Colonic mucosa (tissue), 4 donors: ENCODE measurements at regions not wholly inside any gene's neighbourhood (a gene's known extent, or its start where the extent isn't known, plus 50 kb on each side); places are given as distances from the start of the nearest gene placed in this dataset.

Experiments
- DNase-seq: peaks from one replicate; pipeline ENCODE4 v3.0.0-alpha.2; 2020
- H3K27ac ChIP-seq: fragments of 200-600 bp; one replicate; pipeline ENCODE4 v1.8.0; 2021
- H3K27me3 ChIP-seq: fragments of 200-600 bp; one replicate; pipeline ENCODE4 v1.8.0; 2021
- H3K36me3 ChIP-seq: fragments of 200-600 bp; one replicate; pipeline ENCODE4 v1.8.0; 2021
- H3K4me1 ChIP-seq: fragments of 200-600 bp; one replicate; pipeline ENCODE4 v1.8.0; 2021; ENCODE audit warnings: mild to moderate bottlenecking
- H3K4me3 ChIP-seq: fragments of 200-600 bp; one replicate; pipeline ENCODE4 v1.8.0; 2021
- H3K9ac ChIP-seq, 2 donors: one replicate each; pipeline ENCODE4 v1.7.0; 2013; ENCODE audit warnings: control low read depth in 2 of 2, low read depth in 2 of 2, low read length in 2 of 2
- H3K9me3 ChIP-seq: fragments of 200-600 bp; one replicate; pipeline ENCODE4 v1.8.0; 2021
- CTCF ChIP-seq: fragments of 200-600 bp; IDR thresholded peaks from one replicate; pipeline ENCODE4 v1.8.0; 2022; ENCODE audit warnings: antibody characterized with exemption, mild to moderate bottlenecking
- intact Hi-C: fragments of 100-400 bp; cut with DNase I; formaldehyde crosslinking; loops from one replicate; pipeline ENCODE4 v1.14.1; 2022
- donor health status: healthy.
- donor health status: DM: no; HTN: no; CAD: no.
- donor health status: DM: no; HTN: no; CAD: no.

DNA sequence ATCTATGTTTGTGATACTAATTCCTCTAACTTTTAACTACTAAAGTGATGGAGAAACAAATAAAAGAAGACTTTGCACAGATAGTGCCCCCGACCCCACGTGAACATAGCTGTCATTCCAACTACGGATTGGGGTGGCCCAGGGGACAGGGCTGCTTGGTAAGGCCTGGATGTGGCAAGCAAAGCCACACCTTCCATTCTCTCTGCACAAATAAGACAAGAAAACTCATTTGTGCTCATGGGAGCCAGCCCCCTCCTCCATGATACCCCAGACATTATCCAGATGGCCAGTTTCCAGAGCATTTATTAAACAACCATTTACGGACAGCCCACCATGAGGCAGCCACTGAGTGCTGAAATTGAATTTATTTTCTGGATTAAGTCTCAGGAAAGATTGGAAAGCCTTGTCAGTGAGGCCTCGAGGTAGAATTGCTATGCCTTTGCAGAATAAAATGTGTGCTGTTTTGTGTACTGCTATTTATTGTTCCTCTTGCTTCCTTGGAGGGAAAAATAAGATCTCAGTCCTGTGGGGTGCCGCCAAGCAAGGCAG lies 151.2 kb downstream of the UNC5CL start:
- Histone ChIP-seq H3K27ac (no peak overlapping the region), H3K4me3 (no peak overlapping the region), H3K9me3 (no peaks in the 10 kb centered on the region), H3K36me3 (no peaks in the 10 kb centered on the region), H3K27me3 (no peaks in the 10 kb centered on the region), H3K4me1 (no peaks in the 10 kb centered on the region), H3K9ac (no peak overlapping the region)
- no peak for TF ChIP-seq CTCF
- DNase-seq: no peak
- intact Hi-C loops: no loop called here

GRCh38 chr6:40887079-40887791 lies 151.8 kb downstream of the UNC5CL start:
- no peak overlapping the region for H3K27ac ChIP-seq
- DNase-seq: no peak
- no peaks in the 10 kb centered on the region for H3K4me1 ChIP-seq
- H3K4me3 ChIP-seq: no peak overlapping the region
- no peaks in the 10 kb centered on the region for H3K27me3 ChIP-seq
- H3K9me3 ChIP-seq: no peaks in the 10 kb centered on the region
- intact Hi-C loops: no loop called here
- H3K36me3 ChIP-seq: no peaks in the 10 kb centered on the region
- no peak for TF ChIP-seq CTCF
- no peak overlapping the region for H3K9ac ChIP-seq

- no peak overlapping the region for H3K27ac ChIP-seq
These were observed 153.8 kb downstream of the UNC5CL start for GRCh38 chr6:40885139-40885774.

GRCh38 chr6:40882323-40882997 lies 156.6 kb downstream of the UNC5CL start:
- no peaks in the 10 kb centered on the region for H3K27me3 ChIP-seq
- H3K4me3 ChIP-seq: no peak overlapping the region
- H3K27ac ChIP-seq: no peak overlapping the region
- intact Hi-C loops: no loop called here
- TF ChIP-seq CTCF: no peak
- no peak overlapping the region for H3K9ac ChIP-seq
- H3K4me1 ChIP-seq: no peaks in the 10 kb centered on the region
- no peak for DNase-seq
- H3K9me3 ChIP-seq: no peaks in the 10 kb centered on the region
- no peaks in the 10 kb centered on the region for H3K36me3 ChIP-seq

More at GRCh38 chr6:40885139-40885774, 153.8 kb downstream of the UNC5CL start:
- Histone ChIP-seq H3K36me3 (no peaks in the 10 kb centered on the region), H3K9me3 (no peaks in the 10 kb centered on the region), H3K4me1 (no peaks in the 10 kb centered on the region), H3K27me3 (no peaks in the 10 kb centered on the region), H3K9ac (no peak overlapping the region), H3K4me3 (no peak overlapping the region)
- TF ChIP-seq CTCF: no peak
- intact Hi-C loops: no loop called here
- no peak for DNase-seq

DNA sequence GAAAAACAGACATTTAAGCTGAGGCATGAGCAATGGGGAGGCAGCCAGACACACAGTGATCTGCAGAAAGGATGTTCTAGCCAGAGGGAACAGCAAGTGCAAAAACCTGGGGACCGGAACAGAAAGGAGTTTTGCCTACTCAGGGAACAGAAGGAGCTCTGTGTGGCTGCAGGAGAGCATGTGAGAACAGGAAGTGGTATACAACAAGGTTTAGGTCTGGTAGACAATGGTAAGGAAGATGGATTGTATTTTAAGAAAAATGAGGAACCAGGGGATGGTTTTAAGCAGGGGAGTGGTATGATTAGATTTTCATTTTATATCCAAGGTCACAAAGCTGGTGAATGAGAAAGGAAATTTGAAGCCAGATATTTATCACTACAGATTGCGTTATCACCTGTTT lies 157.5 kb downstream of the UNC5CL start:
- intact Hi-C loops: no loop called here
- no peak for DNase-seq

More for the DNA sequence above, 157.5 kb downstream of the UNC5CL start:
- Histone ChIP-seq H3K4me1 (no peaks in the 10 kb centered on the region), H3K9me3 (no peaks in the 10 kb centered on the region), H3K36me3 (no peaks in the 10 kb centered on the region), H3K9ac (no peak overlapping the region), H3K27ac (no peak overlapping the region), H3K27me3 (no peaks in the 10 kb centered on the region), H3K4me3 (no peak overlapping the region)
- no peak for TF ChIP-seq CTCF
